GM19438 (cell line): ENCODE measurements at regions not wholly inside any gene's neighbourhood (a gene's known extent, or its start where the extent isn't known, plus 50 kb on each side); places are given as distances from the start of the nearest gene placed in this dataset.

Experiments used
- ATAC-seq: cut with Tn5 transposase; IDR thresholded peaks from one replicate; pipeline ENCODE4 v1.9.1; 2021; ENCODE audit warnings: low read depth; ENCODE audit not compliant: unreplicated experiment

- no peak for ATAC-seq
Observed at GRCh38 chr4:107255596-107255995, 219.5 kb upstream of the DKK2 start.

- no peak for ATAC-seq
Observed at GRCh38 chr4:107255114-107255513, 219.0 kb upstream of the DKK2 start.

- ATAC-seq, result no peak
Observed at GRCh38 chr4:107253579-107254068, 217.5 kb upstream of the DKK2 start.

- no peak for ATAC-seq
Observed at GRCh38 chr4:107253090-107253489, 217.0 kb upstream of the DKK2 start.

- ATAC-seq, result no peak
Observed at GRCh38 chr4:107252571-107252970, 216.5 kb upstream of the DKK2 start.

GRCh38 chr4:107248571-107248970 is 212.5 kb upstream of the DKK2 start:
- ATAC-seq, result no peak

- ATAC-seq, result no peak
Observed at GRCh38 chr4:107247738-107248137, 211.6 kb upstream of the DKK2 start.

- no peak for ATAC-seq
Observed at GRCh38 chr4:107246761-107247160, 210.6 kb upstream of the DKK2 start.

- no peak for ATAC-seq
Observed at GRCh38 chr4:107243141-107243781, 207.1 kb upstream of the DKK2 start.

GRCh38 chr4:107220976-107221375 is 184.9 kb upstream of the DKK2 start:
- ATAC-seq, result no peak

GRCh38 chr4:107219681-107220080 is 183.6 kb upstream of the DKK2 start:
- ATAC-seq, result no peak

GRCh38 chr4:107216379-107216778 is 180.3 kb upstream of the DKK2 start:
- no peak for ATAC-seq

- ATAC-seq, result no peak
Observed at GRCh38 chr4:107215222-107215621, 179.1 kb upstream of the DKK2 start.

GRCh38 chr4:107213880-107214279 is 177.8 kb upstream of the DKK2 start:
- ATAC-seq, result no peak

- ATAC-seq, result no peak
Observed at GRCh38 chr4:107213410-107213809, 177.3 kb upstream of the DKK2 start.

GRCh38 chr4:107212565-107212964 is 176.5 kb upstream of the DKK2 start:
- ATAC-seq, result no peak

GRCh38 chr4:107210450-107211239 is 174.5 kb upstream of the DKK2 start:
- ATAC-seq, result no peak

GRCh38 chr4:107203733-107204132 is 167.6 kb upstream of the DKK2 start:
- no peak for ATAC-seq

GRCh38 chr4:107202744-107203143 is 166.6 kb upstream of the DKK2 start:
- ATAC-seq, result no peak

- no peak for ATAC-seq
Observed at GRCh38 chr4:107197121-107197520, 161.0 kb upstream of the DKK2 start.

- ATAC-seq, result no peak
Observed at GRCh38 chr4:107196312-107196711, 160.2 kb upstream of the DKK2 start.

GRCh38 chr4:107194005-107194404 is 157.9 kb upstream of the DKK2 start:
- no peak for ATAC-seq
